NOMO-1 treated with dmso at 0.1 percent for 144 hours (cell line): ENCODE measurements at regions not wholly inside any gene's neighbourhood (a gene's known extent, or its start where the extent isn't known, plus 50 kb on each side); places are given as distances from the start of the nearest gene placed in this dataset.
"Not testable (repeated sequence)": the region's sequence is repeated elsewhere in the genome, so short reads cannot be mapped to it uniquely, and the experiment has no call there.

Experiments
- DNase-seq: peaks from one replicate; lab custom pipeline; 2025; ENCODE audit not compliant: unreplicated experiment; lab: John Stamatoyannopoulos, UW

DNA sequence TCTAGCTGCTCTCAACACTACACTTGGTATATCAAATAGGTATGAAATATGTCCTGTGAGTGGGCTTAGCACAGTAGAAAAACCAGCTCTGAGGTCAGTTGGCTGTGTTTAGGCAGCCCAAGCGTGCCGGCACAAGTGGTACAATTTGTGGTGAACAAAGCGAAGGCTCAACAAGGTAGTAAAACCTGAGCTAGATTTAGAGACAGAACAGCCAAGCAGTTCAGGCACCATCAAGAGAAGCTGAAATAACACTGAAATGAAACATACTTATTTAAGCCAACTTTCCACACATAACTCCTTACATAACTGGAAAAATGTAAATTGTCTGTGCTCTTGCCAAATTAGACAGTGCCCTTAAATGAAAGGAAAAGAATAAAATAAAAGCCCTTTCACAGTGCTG, 596.8 kb upstream of the FBXO33 start:
- no peak for DNase-seq

DNA sequence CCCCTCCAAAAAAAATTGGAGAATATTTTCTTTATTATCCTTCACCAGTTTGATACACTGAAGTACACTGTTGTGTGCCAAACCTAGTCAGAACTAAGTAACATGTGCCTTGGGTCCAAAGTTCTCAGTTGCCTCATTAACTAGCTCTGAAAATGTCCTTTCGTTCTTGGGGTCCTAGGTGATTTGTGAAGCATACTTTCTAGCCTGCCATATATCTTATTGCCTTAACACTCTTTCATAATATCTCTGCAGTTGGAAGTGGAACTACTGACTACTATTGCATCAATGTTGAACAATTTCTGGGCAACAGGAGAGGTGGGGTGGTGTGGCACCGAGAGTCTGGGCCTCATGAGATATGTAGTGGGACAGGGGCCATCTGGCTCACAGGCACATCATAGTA, 592.9 kb upstream of the FBXO33 start:
- DNase-seq: no peak

DNA sequence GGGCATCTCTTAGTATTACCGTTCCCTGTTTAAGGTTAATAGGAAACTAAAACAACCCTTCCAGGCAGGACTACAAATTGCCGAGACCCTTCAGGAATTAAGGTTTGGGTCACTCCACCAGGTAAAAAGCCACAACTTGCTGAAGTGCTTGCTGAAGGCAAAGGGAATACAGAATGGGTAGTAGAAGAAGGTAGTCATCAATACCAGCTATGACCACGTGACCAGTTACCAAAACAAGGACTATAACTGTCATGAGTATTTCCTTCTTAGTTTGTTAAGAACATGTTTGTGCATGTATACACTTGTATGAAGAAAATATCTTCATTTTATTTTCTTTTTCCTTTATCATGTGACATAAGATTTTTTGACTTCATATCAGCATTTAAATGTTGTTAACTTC, 578.7 kb upstream of the FBXO33 start:
- no peak for DNase-seq

DNA sequence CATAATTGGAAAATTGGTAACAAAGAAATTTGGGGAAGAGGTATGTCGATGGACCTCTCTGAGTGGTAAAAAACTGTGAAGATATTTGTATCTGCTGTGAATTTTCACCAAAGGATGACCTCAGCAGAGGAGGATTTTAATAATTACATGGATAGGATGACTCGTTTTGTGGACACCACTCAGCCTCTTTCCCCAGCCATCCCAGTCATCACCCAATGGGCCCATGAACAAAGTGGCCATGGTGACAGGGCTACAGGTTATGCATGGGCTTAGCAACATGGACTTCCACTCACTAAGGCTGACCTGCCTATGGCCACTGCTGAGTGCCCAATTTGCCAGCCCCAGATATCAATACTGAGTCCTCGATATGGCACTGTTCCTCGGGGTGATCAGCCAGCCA, 577.5 kb upstream of the FBXO33 start:
- no peak for DNase-seq

DNA sequence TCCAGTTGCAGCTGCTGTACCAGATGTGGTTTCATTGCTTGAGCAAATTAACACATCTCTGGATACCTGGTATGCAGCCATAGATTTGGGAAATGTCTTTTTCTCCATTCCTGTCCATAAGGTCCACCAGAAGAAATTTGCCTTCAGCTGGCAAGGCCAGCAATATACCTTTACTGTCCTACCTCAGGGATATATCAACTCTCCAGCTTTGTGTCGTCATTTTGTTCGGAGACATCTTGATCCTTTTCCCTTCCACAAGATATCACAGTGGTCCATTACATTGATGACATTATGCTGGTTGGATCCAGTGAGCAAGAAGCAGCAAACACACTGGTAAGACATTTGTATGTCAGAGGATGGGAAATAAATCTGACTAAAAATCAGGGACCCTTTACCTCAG, 576.1 kb upstream of the FBXO33 start:
- DNase-seq: not testable (repeated sequence)

DNA sequence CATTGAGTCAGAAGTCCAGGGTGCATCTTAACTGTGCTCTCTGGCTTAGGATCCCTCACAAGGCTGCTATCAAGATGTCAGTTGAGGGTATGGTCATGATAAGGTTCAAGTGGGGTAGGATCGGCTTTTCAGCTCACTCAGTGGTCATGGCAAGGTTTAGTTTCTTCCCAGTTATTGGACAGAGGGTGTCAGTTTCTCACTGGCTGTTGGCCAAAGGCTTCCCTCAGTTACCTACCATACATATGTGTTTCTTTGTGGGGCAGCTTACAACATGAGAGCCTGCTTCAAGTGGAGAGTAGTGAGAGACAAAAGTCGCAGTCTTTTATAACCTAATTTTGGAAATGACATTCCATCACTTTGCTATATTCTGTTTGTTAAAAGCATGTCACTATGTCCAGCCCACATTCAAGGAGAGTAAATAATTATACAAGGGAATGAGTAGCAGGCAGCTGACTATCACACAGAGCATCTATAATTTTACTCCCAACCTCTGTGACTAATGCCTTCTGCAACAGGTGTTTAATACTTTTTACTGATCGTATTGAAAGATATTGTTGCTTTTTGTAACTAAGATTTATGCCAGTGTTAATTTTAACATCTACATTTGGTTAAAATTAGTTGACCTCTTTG, 572.8 kb upstream of the FBXO33 start:
- no peak for DNase-seq

DNA sequence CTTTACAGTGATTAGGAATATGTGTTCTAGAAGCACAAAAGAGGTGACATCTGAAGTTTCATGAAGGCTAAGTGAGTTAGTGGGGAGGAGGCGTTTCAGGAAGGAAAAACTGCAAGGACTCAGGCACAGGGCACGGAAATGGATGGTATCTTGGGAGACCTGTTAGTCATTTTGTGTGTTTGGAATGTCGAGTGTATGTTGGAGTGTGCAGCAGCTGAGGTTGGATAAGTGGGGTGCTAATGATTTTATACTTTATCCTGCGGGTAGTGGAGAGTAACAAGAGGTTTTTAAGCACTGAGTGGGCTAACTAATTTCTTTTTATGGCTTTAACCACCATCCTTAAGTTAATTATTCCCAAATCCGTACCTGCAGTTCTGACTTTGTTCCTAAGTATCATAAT, 571.5 kb upstream of the FBXO33 start:
- no peak for DNase-seq

DNA sequence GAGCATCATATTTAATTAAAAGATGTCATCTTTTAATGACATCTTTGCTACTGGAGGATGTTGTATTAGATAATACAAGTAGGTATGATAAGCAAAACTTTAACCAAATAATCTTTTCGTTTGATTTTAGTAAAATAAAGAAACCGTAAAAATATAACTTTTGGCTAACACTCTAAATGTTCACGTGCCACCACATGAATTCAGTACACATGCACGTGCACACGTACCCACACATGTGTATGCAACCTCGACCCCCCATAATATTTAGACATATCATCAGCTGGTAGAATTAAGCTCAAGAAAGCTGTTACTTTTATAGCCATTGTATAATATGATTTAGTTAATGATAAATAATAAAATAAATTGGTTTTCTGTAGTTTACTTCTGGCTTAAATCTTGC, 566.6 kb upstream of the FBXO33 start:
- no peak for DNase-seq

DNA sequence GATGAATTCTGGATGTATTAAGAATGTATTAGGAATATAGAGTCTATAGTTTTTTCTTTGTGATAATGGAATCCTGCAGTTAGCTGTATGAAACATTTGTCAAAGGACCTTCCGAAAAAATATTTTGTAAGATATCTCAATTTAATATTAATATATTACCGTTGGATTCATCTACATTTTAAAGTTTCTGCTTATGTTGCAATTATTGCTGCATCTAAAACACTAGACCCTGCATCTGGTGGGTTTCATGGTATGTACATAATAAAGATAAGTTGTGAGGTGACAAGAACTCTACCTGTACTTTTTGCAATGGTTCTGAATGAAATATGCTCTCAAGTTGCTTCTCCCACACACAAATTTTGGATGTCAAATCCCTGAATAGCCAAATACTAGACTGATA, 565.9 kb upstream of the FBXO33 start:
- no peak for DNase-seq

DNA sequence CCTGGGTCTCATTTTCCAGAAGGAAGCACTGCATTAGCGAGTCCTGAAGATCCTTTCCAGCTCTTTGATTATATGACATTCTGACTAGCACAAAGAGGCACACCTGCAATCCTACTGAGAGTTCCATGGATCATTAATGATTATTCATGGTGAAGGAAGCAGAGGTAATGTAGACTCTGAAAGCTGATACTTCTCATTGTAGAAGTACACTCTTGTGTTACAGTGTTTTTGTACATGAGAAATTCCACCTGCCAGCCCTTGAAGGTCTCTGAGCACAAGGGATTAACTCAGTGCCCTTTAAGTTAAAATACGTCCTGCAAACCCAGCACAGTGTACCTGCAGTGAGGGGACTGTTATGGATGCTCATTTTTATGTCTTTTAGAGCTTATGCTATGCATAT, 558.8 kb upstream of the FBXO33 start:
- DNase-seq: no peak

DNA sequence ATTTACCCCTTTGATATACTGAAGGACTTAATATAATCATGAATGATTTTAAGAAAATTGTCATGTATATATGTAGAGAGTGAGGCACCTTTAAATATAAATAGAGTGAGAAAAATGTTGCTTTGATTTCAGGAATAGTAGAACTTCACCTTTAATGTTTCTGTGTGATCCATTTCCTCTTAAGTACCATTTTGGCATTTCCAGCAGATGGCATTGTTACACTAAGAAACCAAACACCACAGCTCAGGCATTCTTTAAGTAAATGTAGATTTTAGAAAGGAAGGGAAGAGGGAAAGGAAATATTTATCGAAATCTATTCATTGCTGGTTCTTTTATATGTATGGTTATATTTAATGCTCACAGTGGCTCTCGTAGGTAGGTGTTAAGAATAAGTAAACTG, 556.7 kb upstream of the FBXO33 start:
- DNase-seq: no peak

DNA sequence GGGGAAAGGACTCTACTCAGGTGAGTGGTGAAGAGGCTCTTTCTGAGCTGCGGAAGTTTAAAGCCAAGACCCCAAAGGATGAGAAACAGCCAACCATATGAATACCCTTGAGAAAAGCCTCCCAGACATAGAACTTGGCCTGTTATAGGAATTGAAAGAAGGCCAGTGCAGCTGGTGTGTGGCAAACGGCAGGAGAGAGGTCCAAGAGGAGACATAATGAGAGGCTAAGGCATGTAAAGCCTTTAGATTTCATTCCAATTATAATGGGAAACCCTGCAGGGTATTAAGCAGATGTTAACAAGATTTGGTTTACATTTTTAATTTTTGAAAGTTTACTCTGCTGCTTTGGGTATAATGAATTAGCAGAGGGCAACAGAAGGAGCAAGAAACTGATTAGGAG, 552.1 kb upstream of the FBXO33 start:
- no peak for DNase-seq

DNA sequence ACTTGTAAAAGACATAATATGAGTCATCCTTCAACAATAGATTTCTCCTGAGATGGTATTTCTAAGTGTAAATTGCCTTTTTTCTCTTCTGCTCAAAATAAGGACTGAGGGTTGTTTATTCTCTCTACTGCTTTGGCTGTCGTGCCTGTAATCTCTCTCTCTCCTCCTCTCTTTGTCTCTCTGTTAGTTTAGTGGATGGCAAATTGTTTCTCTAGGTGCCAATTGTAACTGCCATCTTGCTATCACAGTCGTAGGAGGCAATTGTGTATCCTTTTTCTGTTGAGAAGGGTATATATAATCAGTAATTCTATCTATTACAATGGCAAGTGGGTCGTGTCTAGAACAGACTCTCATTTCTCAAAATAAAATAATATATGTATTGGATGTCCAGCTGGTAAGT, 545.0 kb upstream of the FBXO33 start:
- no peak for DNase-seq

DNA sequence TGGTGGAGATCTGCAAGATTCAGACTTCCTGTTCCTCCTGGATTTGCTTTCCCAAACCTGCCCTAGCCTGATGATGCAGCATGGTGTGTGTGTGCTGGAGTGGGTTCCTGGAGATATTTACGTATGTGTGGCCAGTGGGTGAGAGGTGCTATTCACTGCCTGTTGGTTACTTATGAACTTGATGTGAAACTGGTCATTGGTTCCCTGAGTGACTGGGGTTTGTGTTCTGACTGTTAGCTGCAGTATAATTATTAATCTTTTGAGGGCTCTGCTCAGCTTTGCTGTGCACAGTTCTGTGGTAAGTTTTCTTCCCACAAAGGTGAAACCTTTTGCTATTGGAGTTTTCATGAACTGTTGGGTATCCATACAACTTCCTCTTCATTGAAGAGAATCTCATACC, 541.8 kb upstream of the FBXO33 start:
- DNase-seq: no peak

DNA sequence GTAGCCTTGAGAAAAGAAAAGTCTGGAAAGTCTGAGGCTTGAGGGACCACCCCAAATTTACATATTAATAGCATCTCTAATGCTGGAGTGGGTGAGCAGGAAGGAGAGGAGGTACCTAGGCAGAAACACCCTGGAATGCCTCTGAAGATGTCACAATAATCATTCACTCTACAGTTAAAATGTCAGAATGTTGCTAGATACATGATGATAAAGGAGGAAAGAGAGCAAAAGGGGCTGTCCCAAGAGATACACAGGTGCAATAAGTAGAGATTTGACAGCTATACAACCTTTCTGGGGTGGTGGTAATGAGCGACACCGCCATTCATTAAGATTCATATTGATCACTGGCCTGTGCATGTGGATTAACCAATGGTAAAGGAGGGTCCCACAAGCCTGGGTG, 540.5 kb upstream of the FBXO33 start:
- DNase-seq: no peak

DNA sequence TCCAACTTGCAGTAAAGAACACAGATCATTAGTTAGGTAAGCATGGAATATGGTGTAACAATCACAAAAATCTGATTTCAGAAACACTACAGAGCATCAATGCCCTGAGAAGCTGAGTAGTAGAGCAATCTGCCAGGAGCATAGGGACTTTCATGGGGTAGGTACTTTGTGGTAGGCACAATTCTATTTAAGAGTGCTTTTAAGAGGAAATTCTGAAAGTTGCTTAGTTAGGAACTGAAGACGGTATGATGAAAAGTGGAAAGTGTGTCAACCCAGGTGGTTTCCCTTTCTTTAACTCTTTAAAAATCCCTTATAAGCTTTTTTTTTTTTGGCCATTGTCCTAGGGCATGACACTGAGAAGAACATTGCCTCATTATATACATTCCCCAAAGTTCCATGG, 535.7 kb upstream of the FBXO33 start:
- DNase-seq: no peak

DNA sequence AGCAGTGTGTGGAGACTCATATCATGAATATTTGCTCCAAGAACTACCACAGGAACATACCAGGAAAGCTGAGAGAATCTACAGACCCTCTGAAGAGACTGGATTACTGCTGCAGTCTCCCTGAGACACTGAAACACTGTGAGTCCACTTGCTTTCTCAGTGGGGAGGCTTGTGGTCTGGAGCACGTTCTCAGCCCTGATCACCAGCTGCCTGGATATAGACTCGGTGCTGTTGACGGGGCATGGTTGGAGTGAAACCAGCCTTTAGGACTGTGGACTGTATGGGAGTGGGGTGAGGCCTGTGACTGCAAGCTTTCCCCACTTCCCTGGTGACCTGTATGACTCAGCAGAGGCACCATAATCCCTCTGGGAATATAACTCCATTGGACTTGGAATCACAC, 525.8 kb upstream of the FBXO33 start:
- no peak for DNase-seq

DNA sequence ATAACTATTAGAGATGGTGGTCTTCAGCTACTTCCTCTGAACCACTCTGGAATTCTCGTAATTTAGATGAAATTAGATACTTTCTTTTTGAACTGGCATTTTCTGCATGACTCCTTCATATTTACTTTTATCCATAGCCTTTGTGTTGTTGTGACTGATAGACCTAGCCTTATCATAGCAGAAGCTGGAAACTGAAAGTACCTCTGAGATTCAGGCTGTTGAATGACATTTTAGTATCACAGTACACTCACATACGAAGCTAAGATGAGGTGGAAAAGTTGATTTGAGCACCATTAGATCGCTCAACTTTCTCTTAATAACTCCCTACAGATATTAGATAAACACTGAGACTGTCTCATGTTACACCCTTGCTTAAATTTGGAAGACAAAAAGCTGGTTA, 525.1 kb upstream of the FBXO33 start:
- no peak for DNase-seq

DNA sequence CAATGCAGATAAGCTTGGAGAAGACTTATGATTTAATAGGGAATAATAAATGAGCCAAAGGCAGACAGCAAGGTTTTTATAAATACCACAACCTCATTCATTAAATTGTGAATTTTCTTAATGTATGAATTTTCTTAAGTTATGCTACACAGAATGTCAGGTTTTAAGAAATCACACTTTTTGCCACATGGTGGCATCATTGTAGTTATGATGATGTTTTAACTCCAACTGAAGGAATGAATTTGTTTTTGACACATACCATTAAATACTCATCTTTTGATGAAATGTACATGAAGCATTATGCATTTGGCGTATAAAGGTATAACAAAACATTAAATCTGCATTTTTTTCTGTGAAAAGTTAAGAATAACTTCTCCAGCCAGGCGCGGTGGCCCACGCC, 524.1 kb upstream of the FBXO33 start:
- DNase-seq: no peak

DNA sequence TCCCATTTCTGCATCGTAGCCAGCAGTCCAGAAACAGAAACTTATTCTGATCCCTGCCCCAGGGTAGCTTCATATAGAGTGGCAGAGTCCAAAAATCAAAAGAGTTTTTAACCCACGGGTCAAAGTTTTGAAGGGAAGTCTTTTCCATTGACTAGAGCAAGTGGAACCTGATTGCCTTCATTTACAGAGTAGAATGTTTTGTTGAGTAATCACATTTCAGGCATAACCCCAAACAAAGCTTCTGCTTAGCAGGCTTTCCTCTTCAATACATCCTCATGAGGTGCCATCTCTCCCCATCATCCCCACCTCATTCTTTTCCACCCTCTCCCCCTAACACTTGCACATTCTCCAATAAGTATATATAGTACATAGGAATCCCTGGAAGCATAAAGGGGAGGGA, 516.0 kb upstream of the FBXO33 start:
- DNase-seq: no peak

DNA sequence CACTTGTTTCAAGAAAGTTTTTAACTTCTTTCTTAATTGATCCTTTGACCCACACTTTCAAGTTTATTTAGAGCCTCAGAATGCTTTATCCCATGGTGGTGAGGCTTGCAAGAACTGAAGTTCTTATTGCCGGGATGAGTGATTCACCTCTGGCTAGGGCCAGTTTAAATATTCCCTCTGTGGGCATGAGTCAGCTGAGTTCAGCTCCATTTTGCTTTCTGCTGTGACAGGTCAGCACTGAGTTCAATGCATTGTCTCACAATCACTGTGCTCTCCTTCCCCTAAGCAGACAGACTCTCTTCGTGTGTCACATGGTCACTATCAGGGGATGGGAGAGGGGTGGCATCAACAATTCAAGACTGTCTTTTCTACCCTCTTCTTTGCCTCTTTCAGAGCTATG, 514.6 kb upstream of the FBXO33 start:
- DNase-seq: no peak

DNA sequence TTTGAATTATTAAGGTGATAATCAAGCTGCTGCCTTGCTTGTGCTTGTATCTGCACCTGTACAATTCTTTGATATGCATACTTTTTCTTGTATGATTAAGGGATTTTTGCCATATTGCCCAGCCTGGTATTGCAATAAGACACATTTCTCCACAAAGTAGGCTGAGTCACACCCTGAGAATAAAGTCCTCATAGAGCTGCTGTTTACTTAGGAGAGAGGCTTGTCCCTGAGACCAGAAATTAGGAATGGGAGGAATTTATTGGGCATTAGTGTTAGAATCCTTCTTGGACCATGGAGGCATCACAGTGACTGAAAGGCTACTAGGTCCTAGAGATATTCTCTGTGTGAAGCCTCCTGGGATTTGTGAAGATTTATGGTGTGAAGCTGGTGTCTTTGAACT, 506.8 kb upstream of the FBXO33 start:
- no peak for DNase-seq

DNA sequence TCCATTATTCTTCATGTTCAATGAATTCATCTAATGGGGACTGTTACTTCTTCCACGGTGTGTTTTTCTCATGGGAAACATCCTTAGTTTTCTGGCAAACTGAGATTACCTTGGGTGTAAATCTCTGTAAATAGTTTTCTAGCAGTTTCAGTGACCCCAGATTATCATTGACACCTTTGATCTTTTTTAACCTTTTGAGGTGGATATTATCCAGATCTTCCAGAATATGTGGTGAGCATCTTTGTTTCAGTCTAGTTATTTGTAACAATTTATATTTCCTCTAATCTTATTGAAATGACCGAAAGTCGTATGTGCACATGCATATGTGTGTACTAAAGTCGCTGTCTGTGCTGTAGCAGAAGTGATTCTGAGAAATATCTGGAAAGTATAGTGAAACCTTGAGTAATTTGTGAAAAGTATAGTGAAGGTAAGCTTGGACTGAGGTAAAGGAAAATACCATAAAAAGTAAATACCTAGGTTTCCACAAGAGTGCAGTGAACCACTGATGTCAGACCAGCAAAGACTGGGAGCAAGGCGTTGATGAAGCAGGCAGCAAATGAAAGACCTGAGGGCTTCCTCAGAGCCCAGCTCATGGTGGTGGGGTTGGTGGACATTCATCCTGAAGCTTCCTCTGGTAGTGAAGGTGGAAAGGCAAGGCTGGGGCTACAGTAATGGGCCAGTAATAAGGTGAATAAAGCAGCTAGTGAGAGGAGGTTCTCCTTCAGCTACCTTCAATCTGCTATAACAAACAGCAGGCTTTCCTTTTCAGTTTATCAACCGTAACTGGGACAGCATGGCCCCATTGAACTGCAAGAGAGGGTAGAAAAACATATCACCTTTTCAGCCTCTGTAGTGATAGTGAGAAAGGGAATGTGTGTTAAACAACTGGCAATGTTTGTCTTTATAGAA, 480.2 kb upstream of the FBXO33 start:
- no peak for DNase-seq
